Endothelial cell of umbilical vein (primary cell): ENCODE measurements at regions not wholly inside any gene's neighbourhood (a gene's known extent, or its start where the extent isn't known, plus 50 kb on each side); places are given as distances from the start of the nearest gene placed in this dataset.

ENCODE experiments used
- BruUV-seq: library from RNA; stranded (reverse); fragments of 400-500 nt; replicated peaks from 2 replicates; lab custom pipeline; 2021; lab: Mats Ljungman, UMichigan
- CTCF ChIA-PET: fragments of 300-600, 350-600 bp; sonication (Branson Sonifier 250); formaldehyde crosslinking; loops from one replicate; lab custom pipeline; 2021; ENCODE audit warnings: antibody characterized with exemption, inconsistent platforms; lab: Charles Lee
- POLR2A ChIA-PET: fragments of 300-600, 350-600 bp; sonication (Branson Sonifier 250); formaldehyde crosslinking; loops from one replicate; lab custom pipeline; 2021; ENCODE audit warnings: antibody characterized with exemption, inconsistent platforms; lab: Charles Lee
- DNase-seq: peaks from one replicate; pipeline ENCODE4 v3.0.0-alpha.2; 2011; ENCODE audit warnings: low read depth, low spot score
- FAIRE-seq: peaks from 2 replicates; lab custom pipeline; 2011; peaks lifted over from hg19 to GRCh38; lab: Jason Lieb, UNC
- H2AFZ ChIP-seq: 2 replicates; pipeline ENCODE4 v1.6.0; 2012; ENCODE audit warnings: low read depth, low read length, control low read depth, inconsistent platforms
- H3K27ac ChIP-seq: 2 replicates; pipeline ENCODE4 v1.5.1; 2011; ENCODE audit warnings: low read depth, mild to moderate bottlenecking, control low read depth, low read length, moderate library complexity; ENCODE audit not compliant: insufficient read depth
- H3K27me3 ChIP-seq, 2 experiments: 2 replicates each; pipeline versions ENCODE4 v1.6.0 to v1.6.1; 2011; ENCODE audit warnings: low read length in 2 of 2, mixed read lengths in 1 of 2; ENCODE audit not compliant: control insufficient read depth in 2 of 2, insufficient read depth in 2 of 2
- H3K36me3 ChIP-seq, 2 experiments: 2 replicates in 1 of 2; 3 replicates in 1 of 2; pipeline ENCODE4 v1.5.1; 2011; ENCODE audit warnings: low read length in 2 of 2, mild to moderate bottlenecking in 1 of 2, moderate library complexity in 1 of 2; ENCODE audit not compliant: control insufficient read depth in 2 of 2, insufficient read depth in 2 of 2; ENCODE audit errors: extremely low read depth in 1 of 2
- H3K4me1 ChIP-seq: 3 replicates; pipeline ENCODE4 v1.5.1; 2011; ENCODE audit warnings: mild to moderate bottlenecking, low read length; ENCODE audit not compliant: control insufficient read depth, insufficient read depth; ENCODE audit errors: extremely low read depth
- H3K4me2 ChIP-seq: 2 replicates; pipeline ENCODE4 v1.6.1; 2011; ENCODE audit warnings: low read length, control low read depth, mixed read lengths; ENCODE audit not compliant: insufficient read depth
- H3K4me3 ChIP-seq, 3 experiments: fragments of 200-600 bp in 1 of 3; sonication (generic), shearing (Covaris generic) in 1 of 3; replicated peaks in 1 of 3; 2 replicates each; pipeline ENCODE4 v1.5.1; 2011 to 2016; ENCODE audit warnings: control low read depth in 3 of 3, low read length in 3 of 3, mild to moderate bottlenecking in 2 of 3, inconsistent platforms in 1 of 3, low read depth in 1 of 3, moderate library complexity in 1 of 3; ENCODE audit not compliant: insufficient read depth in 1 of 3
- H3K79me2 ChIP-seq: 2 replicates; pipeline ENCODE4 v1.6.0; 2012; ENCODE audit warnings: low read length, inconsistent platforms; ENCODE audit not compliant: control insufficient read depth, insufficient read depth
- H3K9ac ChIP-seq: replicated peaks from 2 replicates; pipeline ENCODE3; 2011; ENCODE audit warnings: low read length, control low read depth; ENCODE audit not compliant: insufficient read depth; ENCODE audit errors: extremely low read depth
- H3K9me1 ChIP-seq: replicated peaks from 3 replicates; pipeline ENCODE4 v1.6.0; 2011; ENCODE audit warnings: mild to moderate bottlenecking, low read length; ENCODE audit not compliant: control insufficient read depth, insufficient read depth; ENCODE audit errors: extremely low read depth
- H3K9me3 ChIP-seq: replicated peaks from 2 replicates; pipeline ENCODE4 v1.5.1; 2012; ENCODE audit warnings: low read length, inconsistent platforms; ENCODE audit not compliant: control insufficient read depth, insufficient read depth
- H4K20me1 ChIP-seq: replicated peaks from 2 replicates; pipeline ENCODE3; 2011; ENCODE audit warnings: mild to moderate bottlenecking, low read length; ENCODE audit not compliant: control insufficient read depth, insufficient read depth; ENCODE audit errors: extremely low read depth
- EZH2 ChIP-seq: IDR thresholded peaks from 2 replicates; pipeline ENCODE4 v1.6.1; 2012; ENCODE audit warnings: borderline replicate concordance, low read depth, mild to moderate bottlenecking, moderate library complexity, low read length, inconsistent platforms; ENCODE audit not compliant: severe bottlenecking
- FOS ChIP-seq: IDR thresholded peaks from 2 replicates; pipeline ENCODE4 v1.6.1; 2011; ENCODE audit warnings: mild to moderate bottlenecking, low read length, moderate library complexity, borderline replicate concordance; ENCODE audit not compliant: insufficient read depth
- GATA2 ChIP-seq: IDR thresholded peaks from 2 replicates; pipeline ENCODE4 v1.7.0; 2011; ENCODE audit warnings: low read depth, mild to moderate bottlenecking, moderate library complexity, mixed read lengths, low read length; ENCODE audit not compliant: insufficient read length, insufficient read depth
- JUN ChIP-seq: IDR thresholded peaks from 2 replicates; pipeline ENCODE4 v1.6.1; 2011; ENCODE audit warnings: borderline replicate concordance, low read depth; ENCODE audit not compliant: insufficient read length, insufficient read depth
- MYC ChIP-seq: IDR thresholded peaks from one replicate; pipeline ENCODE4 v1.6.1; 2011; ENCODE audit warnings: mild to moderate bottlenecking, low read depth, low read length
- POLR2A ChIP-seq: IDR thresholded peaks from 2 replicates; pipeline ENCODE4 v1.6.1; 2012; ENCODE audit warnings: low read depth, mild to moderate bottlenecking, control low read depth, low read length
- POLR2AphosphoS5 ChIP-seq: IDR thresholded peaks from 2 replicates; pipeline ENCODE4 v1.6.1; 2012; ENCODE audit warnings: low read depth, mild to moderate bottlenecking, control low read depth, low read length, moderate library complexity; ENCODE audit not compliant: insufficient read depth
- dilution Hi-C: fragments of 300-500 bp; cut with MboI; formaldehyde crosslinking; loops from one replicate; pipeline ENCODE4 v1.15.0; 2019; ENCODE audit warnings: low sequenced_read_pairs; ENCODE audit not compliant: extremely low pct_ligation_motif_present
- intact Hi-C: fragments of 100-400 bp; cut with micrococcal nuclease; formaldehyde crosslinking; loops from one replicate; pipeline ENCODE4 v1.10.0; 2022
- TF ChIP-seq, protein P1 (sequence below), 2 donors: IDR thresholded peaks; 1 replicate in 1 of 2; 2 replicates in 1 of 2; pipeline ENCODE4 v1.5.1; 2011; ENCODE audit warnings: low read length in 2 of 2, mild to moderate bottlenecking in 2 of 2, moderate library complexity in 2 of 2, control low read depth in 1 of 2, inconsistent platforms in 1 of 2, low read depth in 1 of 2; ENCODE audit not compliant: insufficient read depth in 1 of 2; ENCODE audit errors: extremely low read depth in 1 of 2
- TF ChIP-seq, protein P2 (sequence below): IDR thresholded peaks from 2 replicates; pipeline ENCODE4 v1.6.1; 2011; ENCODE audit not compliant: insufficient read depth, insufficient read length

DNA sequence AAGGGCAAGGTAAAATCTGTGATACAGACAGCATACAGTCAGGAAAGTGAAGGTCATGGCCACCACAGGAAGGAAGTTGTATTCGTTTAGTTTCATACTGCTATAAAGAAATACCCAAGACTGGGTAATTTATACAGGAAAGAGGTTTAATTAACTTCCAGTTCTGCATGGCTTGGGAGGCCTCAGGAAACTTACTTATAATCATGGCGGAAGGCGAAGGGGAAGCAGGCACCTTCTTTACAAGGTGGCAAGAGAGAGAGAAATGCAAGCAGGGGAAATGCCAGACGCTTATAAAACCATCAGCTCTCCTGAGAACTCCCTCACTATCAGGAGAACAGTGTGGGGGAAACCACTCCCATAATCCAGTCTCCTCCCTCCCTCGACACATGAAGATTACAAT lies 353.7 kb upstream of the SEMA6D start:
- ChIA-PET CTCF (interaction anchor here (0.8 to 2.6 kb wide), 6 partner anchors 10 to 624 kb away, joined by 3 to 7 read pairs (median 4); no protein-coding TSS in a partner anchor), POLR2A (no interaction called here)
- Histone ChIP-seq H3K27ac (no peak overlapping the region), H3K9me3 (no peaks in the 10 kb centered on the region), H3K4me1 (peaks cover 3% of the 10 kb centered on the region), H3K9ac (no peak overlapping the region), H3K9me1 (no peaks in the 10 kb centered on the region), H3K4me2 (no peak overlapping the region), H4K20me1 (no peaks in the 10 kb centered on the region), H3K36me3 (no peaks in the 10 kb centered on the region), H3K79me2 (no peaks in the 10 kb centered on the region), H3K27me3 (no peaks in the 10 kb centered on the region), H3K4me3 (no peak overlapping the region), H2AFZ (no peak overlapping the region)
- dilution Hi-C loops (no loop called here), intact Hi-C loops (no loop called here)
- TF ChIP-seq, protein P1, sequence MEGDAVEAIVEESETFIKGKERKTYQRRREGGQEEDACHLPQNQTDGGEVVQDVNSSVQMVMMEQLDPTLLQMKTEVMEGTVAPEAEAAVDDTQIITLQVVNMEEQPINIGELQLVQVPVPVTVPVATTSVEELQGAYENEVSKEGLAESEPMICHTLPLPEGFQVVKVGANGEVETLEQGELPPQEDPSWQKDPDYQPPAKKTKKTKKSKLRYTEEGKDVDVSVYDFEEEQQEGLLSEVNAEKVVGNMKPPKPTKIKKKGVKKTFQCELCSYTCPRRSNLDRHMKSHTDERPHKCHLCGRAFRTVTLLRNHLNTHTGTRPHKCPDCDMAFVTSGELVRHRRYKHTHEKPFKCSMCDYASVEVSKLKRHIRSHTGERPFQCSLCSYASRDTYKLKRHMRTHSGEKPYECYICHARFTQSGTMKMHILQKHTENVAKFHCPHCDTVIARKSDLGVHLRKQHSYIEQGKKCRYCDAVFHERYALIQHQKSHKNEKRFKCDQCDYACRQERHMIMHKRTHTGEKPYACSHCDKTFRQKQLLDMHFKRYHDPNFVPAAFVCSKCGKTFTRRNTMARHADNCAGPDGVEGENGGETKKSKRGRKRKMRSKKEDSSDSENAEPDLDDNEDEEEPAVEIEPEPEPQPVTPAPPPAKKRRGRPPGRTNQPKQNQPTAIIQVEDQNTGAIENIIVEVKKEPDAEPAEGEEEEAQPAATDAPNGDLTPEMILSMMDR (IDR thresholded peaks at IDR 0.05; ENCODE audit: extremely low read depth in 1 of 2, insufficient read depth in 1 of 2, low read depth in 1 of 2, low read length in 2 of 2), result no peak
- TF ChIP-seq JUN (no peak), EZH2 (no peak), POLR2A (no peak), POLR2AphosphoS5 (no peak), MYC (no peak), GATA2 (no peak), FOS (no peak)
- TF ChIP-seq, protein P2, sequence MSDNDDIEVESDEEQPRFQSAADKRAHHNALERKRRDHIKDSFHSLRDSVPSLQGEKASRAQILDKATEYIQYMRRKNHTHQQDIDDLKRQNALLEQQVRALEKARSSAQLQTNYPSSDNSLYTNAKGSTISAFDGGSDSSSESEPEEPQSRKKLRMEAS, result no peak
- no TSS peak for BruUV-seq
- FAIRE-seq, result no peak
- DNase-seq, result no peak
